ENCODE measurements at regions not wholly inside any gene's neighbourhood (a gene's known extent, or its start where the extent isn't known, plus 50 kb on each side); places are given as distances from the start of the nearest gene placed in this dataset.

- TF ChIP-seq, protein P1, sequence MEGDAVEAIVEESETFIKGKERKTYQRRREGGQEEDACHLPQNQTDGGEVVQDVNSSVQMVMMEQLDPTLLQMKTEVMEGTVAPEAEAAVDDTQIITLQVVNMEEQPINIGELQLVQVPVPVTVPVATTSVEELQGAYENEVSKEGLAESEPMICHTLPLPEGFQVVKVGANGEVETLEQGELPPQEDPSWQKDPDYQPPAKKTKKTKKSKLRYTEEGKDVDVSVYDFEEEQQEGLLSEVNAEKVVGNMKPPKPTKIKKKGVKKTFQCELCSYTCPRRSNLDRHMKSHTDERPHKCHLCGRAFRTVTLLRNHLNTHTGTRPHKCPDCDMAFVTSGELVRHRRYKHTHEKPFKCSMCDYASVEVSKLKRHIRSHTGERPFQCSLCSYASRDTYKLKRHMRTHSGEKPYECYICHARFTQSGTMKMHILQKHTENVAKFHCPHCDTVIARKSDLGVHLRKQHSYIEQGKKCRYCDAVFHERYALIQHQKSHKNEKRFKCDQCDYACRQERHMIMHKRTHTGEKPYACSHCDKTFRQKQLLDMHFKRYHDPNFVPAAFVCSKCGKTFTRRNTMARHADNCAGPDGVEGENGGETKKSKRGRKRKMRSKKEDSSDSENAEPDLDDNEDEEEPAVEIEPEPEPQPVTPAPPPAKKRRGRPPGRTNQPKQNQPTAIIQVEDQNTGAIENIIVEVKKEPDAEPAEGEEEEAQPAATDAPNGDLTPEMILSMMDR (IDR thresholded peaks at IDR 0.05), result no peak
- TF ChIP-seq POLR2A (IDR thresholded peaks at IDR 0.05), result no peak
Measured at GRCh38 chr1:87399701-87400100, 71.0 kb downstream of the LMO4 start.
